Neural cell (in vitro differentiated cells): ENCODE measurements at regions not wholly inside any gene's neighbourhood (a gene's known extent, or its start where the extent isn't known, plus 50 kb on each side); places are given as distances from the start of the nearest gene placed in this dataset.

Experiments used
- H2AFZ ChIP-seq: fragments of 200-600, 300-800 bp; sonication (generic), shearing (Covaris generic); 2 replicates; pipeline ENCODE4 v1.6.0; 2014; ENCODE audit warnings: low read depth, mild to moderate bottlenecking, antibody characterized with exemption, low read length, moderate library complexity
- H3F3A ChIP-seq: fragments of 200-600 bp; shearing (Covaris generic); 2 replicates; pipeline ENCODE4 v1.6.1; 2016; ENCODE audit warnings: mild to moderate bottlenecking, moderate library complexity, mixed read lengths, antibody characterized with exemption, low read length; ENCODE audit not compliant: insufficient read depth, poor library complexity, severe bottlenecking
- H3K27ac ChIP-seq: fragments of 200-600, 300-800 bp; sonication (generic), shearing (Covaris generic); 2 replicates; pipeline ENCODE4 v1.5.1; 2014; ENCODE audit warnings: mild to moderate bottlenecking, low read length, moderate library complexity
- H3K27me3 ChIP-seq: fragments of 300-800, 200-600 bp; sonication (generic), shearing (Covaris generic); 2 replicates; pipeline ENCODE4 v1.6.0; 2014; ENCODE audit warnings: mild to moderate bottlenecking, low read depth, low read length, moderate library complexity; ENCODE audit not compliant: insufficient read depth
- H3K36me3 ChIP-seq: fragments of 300-800, 200-600 bp; sonication (generic), shearing (Covaris generic); 2 replicates; pipeline ENCODE4 v1.5.1; 2014; ENCODE audit warnings: mild to moderate bottlenecking, antibody characterized with exemption, low read length, moderate library complexity; ENCODE audit not compliant: insufficient read depth
- H3K4me2 ChIP-seq: fragments of 300-800, 200-600 bp; sonication (generic), shearing (Covaris generic); 2 replicates; pipeline ENCODE4 v1.6.0; 2014; ENCODE audit warnings: mild to moderate bottlenecking, low read length
- H3K4me3 ChIP-seq: fragments of 300-800, 200-600 bp; sonication (generic), shearing (Covaris generic); 2 replicates; pipeline ENCODE4 v1.5.1; 2014; ENCODE audit warnings: mild to moderate bottlenecking, low read length, moderate library complexity
- H3K79me2 ChIP-seq: fragments of 200-600 bp; shearing (Covaris generic); replicated peaks from 2 replicates; pipeline ENCODE4 v1.6.0; 2014; ENCODE audit warnings: mild to moderate bottlenecking, low read length, moderate library complexity; ENCODE audit not compliant: insufficient read depth
- H3K9ac ChIP-seq: fragments of 300-800, 200-600 bp; sonication (generic), shearing (Covaris generic); 2 replicates; pipeline ENCODE4 v1.6.1; 2016; ENCODE audit warnings: mild to moderate bottlenecking, low read length, mixed read lengths
- H3K9me2 ChIP-seq: fragments of 200-600 bp; shearing (Covaris generic); 2 replicates; pipeline ENCODE4 v1.6.1; 2016; ENCODE audit warnings: mild to moderate bottlenecking, low read length, mixed read lengths; ENCODE audit not compliant: insufficient read depth
- H3K9me3 ChIP-seq: fragments of 200-600, 300-800 bp; sonication (generic), shearing (Covaris generic); 2 replicates; pipeline ENCODE4 v1.6.1; 2016; ENCODE audit warnings: mild to moderate bottlenecking, mixed run types, low read length, moderate library complexity, mixed read lengths
- H4K20me1 ChIP-seq: fragments of 200-600 bp; shearing (Covaris generic); 2 replicates; pipeline ENCODE4 v1.6.1; 2016; ENCODE audit warnings: mild to moderate bottlenecking, mixed run types; ENCODE audit not compliant: insufficient read depth
- EP300 ChIP-seq: fragments of 450-650 bp; conservative IDR thresholded peaks from 2 replicates; pipeline ENCODE4 v1.6.1; 2014; ENCODE audit warnings: antibody characterized with exemption, mild to moderate bottlenecking, moderate library complexity; ENCODE audit not compliant: poor library complexity, severe bottlenecking
- EZH2 ChIP-seq: fragments of 200-600, 300-800 bp; shearing (Covaris generic), sonication (generic); IDR thresholded peaks from 2 replicates; pipeline ENCODE4 v1.6.1; 2014; ENCODE audit warnings: antibody characterized with exemption, low read length, borderline replicate concordance, mild to moderate bottlenecking; ENCODE audit not compliant: insufficient read depth, poor library complexity, severe bottlenecking
- MXI1 ChIP-seq: fragments of 450-650 bp; conservative IDR thresholded peaks from 2 replicates; pipeline ENCODE4 v1.6.1; 2014; ENCODE audit warnings: antibody characterized with exemption, mild to moderate bottlenecking; ENCODE audit not compliant: poor library complexity, severe bottlenecking
- POLR2AphosphoS5 ChIP-seq: IDR thresholded peaks from 2 replicates; pipeline ENCODE4 v1.6.1; 2012
- RAD21 ChIP-seq: fragments of 450-650 bp; conservative IDR thresholded peaks from 2 replicates; pipeline ENCODE4 v1.6.1; 2014; ENCODE audit warnings: antibody characterized with exemption, mild to moderate bottlenecking, moderate library complexity
- SMC3 ChIP-seq: fragments of 450-650 bp; conservative IDR thresholded peaks from 2 replicates; pipeline ENCODE4 v1.6.1; 2014; ENCODE audit warnings: antibody characterized with exemption, mild to moderate bottlenecking, moderate library complexity; ENCODE audit not compliant: poor library complexity
- TAF1 ChIP-seq: IDR thresholded peaks from 2 replicates; pipeline ENCODE4 v1.6.1; 2012; ENCODE audit warnings: low read depth
- TF ChIP-seq, protein P1 (sequence below): IDR thresholded peaks from 2 replicates; pipeline ENCODE4 v1.6.1; 2012; ENCODE audit warnings: borderline replicate concordance
- TF ChIP-seq, protein P2 (sequence below): fragments of 450-650 bp; IDR thresholded peaks from 2 replicates; pipeline ENCODE4 v1.5.1; 2014; ENCODE audit warnings: antibody characterized with exemption, mild to moderate bottlenecking, moderate library complexity; ENCODE audit not compliant: poor library complexity, severe bottlenecking

DNA sequence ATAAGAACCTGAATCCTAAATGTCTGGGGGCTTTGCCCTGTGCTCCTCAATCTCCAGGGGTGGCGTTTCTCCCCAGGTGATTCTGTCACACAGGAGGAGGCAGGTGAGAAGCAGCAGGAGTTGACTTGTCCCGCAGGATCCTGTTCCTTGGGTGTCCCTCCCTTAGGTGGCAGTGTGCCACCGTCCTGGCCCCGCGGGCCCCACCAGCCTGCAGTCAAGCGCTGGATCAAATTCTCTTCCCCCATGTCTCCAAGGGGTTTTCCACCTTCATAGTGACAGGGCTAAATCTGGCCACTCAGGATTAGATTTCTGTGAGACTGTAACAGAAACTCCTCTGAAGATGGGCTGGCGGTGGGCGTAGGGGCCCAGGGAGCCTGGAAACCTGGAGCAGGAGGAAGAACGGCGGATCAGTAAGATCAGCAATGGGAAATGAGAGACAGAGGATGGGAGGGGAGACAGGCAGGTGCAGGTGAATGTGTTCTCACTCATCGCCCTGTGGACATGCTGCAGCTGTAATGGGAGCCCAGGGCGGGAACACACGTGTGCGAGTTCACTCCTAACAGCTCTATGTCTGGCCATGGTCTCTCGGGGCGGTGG lies 329.2 kb upstream of the COBL start:
- H3K9me2 ChIP-seq = no peaks in the 10 kb centered on the region
- no peaks in the 10 kb centered on the region for H3K36me3 ChIP-seq
- H3K9me3 ChIP-seq = no peaks in the 10 kb centered on the region
- no peak overlapping the region for H3K4me2 ChIP-seq
- no peaks in the 10 kb centered on the region for H3K27me3 ChIP-seq
- H3F3A ChIP-seq = no peaks in the 10 kb centered on the region
- no peak overlapping the region for H3K27ac ChIP-seq
- TF ChIP-seq, protein P1, sequence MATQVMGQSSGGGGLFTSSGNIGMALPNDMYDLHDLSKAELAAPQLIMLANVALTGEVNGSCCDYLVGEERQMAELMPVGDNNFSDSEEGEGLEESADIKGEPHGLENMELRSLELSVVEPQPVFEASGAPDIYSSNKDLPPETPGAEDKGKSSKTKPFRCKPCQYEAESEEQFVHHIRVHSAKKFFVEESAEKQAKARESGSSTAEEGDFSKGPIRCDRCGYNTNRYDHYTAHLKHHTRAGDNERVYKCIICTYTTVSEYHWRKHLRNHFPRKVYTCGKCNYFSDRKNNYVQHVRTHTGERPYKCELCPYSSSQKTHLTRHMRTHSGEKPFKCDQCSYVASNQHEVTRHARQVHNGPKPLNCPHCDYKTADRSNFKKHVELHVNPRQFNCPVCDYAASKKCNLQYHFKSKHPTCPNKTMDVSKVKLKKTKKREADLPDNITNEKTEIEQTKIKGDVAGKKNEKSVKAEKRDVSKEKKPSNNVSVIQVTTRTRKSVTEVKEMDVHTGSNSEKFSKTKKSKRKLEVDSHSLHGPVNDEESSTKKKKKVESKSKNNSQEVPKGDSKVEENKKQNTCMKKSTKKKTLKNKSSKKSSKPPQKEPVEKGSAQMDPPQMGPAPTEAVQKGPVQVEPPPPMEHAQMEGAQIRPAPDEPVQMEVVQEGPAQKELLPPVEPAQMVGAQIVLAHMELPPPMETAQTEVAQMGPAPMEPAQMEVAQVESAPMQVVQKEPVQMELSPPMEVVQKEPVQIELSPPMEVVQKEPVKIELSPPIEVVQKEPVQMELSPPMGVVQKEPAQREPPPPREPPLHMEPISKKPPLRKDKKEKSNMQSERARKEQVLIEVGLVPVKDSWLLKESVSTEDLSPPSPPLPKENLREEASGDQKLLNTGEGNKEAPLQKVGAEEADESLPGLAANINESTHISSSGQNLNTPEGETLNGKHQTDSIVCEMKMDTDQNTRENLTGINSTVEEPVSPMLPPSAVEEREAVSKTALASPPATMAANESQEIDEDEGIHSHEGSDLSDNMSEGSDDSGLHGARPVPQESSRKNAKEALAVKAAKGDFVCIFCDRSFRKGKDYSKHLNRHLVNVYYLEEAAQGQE = no peak
- TF ChIP-seq SMC3 (no peak), MXI1 (no peak), RAD21 (no peak), POLR2AphosphoS5 (no peak), TAF1 (no peak), EZH2 (no peak), EP300 (no peak)
- TF ChIP-seq, protein P2, sequence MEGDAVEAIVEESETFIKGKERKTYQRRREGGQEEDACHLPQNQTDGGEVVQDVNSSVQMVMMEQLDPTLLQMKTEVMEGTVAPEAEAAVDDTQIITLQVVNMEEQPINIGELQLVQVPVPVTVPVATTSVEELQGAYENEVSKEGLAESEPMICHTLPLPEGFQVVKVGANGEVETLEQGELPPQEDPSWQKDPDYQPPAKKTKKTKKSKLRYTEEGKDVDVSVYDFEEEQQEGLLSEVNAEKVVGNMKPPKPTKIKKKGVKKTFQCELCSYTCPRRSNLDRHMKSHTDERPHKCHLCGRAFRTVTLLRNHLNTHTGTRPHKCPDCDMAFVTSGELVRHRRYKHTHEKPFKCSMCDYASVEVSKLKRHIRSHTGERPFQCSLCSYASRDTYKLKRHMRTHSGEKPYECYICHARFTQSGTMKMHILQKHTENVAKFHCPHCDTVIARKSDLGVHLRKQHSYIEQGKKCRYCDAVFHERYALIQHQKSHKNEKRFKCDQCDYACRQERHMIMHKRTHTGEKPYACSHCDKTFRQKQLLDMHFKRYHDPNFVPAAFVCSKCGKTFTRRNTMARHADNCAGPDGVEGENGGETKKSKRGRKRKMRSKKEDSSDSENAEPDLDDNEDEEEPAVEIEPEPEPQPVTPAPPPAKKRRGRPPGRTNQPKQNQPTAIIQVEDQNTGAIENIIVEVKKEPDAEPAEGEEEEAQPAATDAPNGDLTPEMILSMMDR = no peak
- no peaks in the 10 kb centered on the region for H3K79me2 ChIP-seq
- H3K4me3 ChIP-seq = no peak overlapping the region
- H2AFZ ChIP-seq = no peak overlapping the region
- no peak overlapping the region for H3K9ac ChIP-seq
- no peaks in the 10 kb centered on the region for H4K20me1 ChIP-seq

DNA sequence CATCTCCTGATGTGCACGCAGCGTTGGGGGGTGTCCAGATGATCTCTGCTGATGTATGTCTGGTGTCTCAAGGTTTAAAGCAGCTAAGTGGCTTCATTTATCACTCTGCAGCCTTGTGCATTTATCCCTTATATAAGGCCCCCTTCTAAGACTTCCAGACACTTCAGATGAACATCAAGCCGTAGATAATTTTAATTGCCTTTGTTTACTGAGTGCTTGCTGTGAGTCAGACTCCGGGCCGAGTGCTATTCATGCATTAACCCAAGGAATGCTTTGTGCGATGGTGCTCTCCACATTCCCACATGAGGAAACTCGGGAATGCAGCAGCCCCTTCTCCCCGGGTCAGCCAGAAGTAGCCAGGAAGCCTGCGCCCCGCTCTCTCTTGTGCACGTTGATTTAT lies 328.6 kb upstream of the COBL start:
- Histone ChIP-seq H3K9me3 (no peaks in the 10 kb centered on the region), H3K4me2 (no peak overlapping the region), H3K27me3 (no peaks in the 10 kb centered on the region), H3K9ac (no peak overlapping the region), H3K79me2 (no peaks in the 10 kb centered on the region), H3K27ac (no peak overlapping the region), H3K9me2 (no peaks in the 10 kb centered on the region), H3F3A (no peaks in the 10 kb centered on the region), H3K4me3 (no peak overlapping the region), H4K20me1 (no peaks in the 10 kb centered on the region), H3K36me3 (no peaks in the 10 kb centered on the region), H2AFZ (no peak overlapping the region)
- no peak for TF ChIP-seq TAF1
- TF ChIP-seq SMC3 = no peak
- TF ChIP-seq EP300 = no peak
- TF ChIP-seq RAD21 = no peak
- TF ChIP-seq, protein P2 = no peak
- TF ChIP-seq MXI1 = no peak
- TF ChIP-seq, protein P1 = no peak
- TF ChIP-seq EZH2 = no peak
- no peak for TF ChIP-seq POLR2AphosphoS5
